B cell (primary cell): ENCODE measurements at regions not wholly inside any gene's neighbourhood (a gene's known extent, or its start where the extent isn't known, plus 50 kb on each side); places are given as distances from the start of the nearest gene placed in this dataset.

Experiments
- ATAC-seq: fragments of 200-7000 bp; cut with Tn5 transposase; one replicate; pipeline ENCODE4 v1.10.0; 2021; ENCODE audit warnings: low read depth, mild to moderate bottlenecking, moderate number of reproducible peaks, moderate library complexity
- CTCF ChIA-PET: fragments of 350-600 bp; sonication (Branson Sonifier 250); formaldehyde crosslinking; loops from one replicate; lab custom pipeline; 2021; ENCODE audit warnings: antibody characterized with exemption, inconsistent platforms; lab: Charles Lee
- POLR2A ChIA-PET: fragments of 350-600 bp; sonication (Branson Sonifier 250); formaldehyde crosslinking; loops from one replicate; lab custom pipeline; 2021; ENCODE audit warnings: antibody characterized with exemption; lab: Charles Lee
- DNase-seq: peaks from one replicate; pipeline ENCODE4 v3.0.0; 2013
- H2AFZ ChIP-seq: 2 replicates; pipeline ENCODE4 v1.6.1; 2012; ENCODE audit warnings: mild to moderate bottlenecking, low read depth, low read length; ENCODE audit not compliant: insufficient read depth, poor library complexity, severe bottlenecking
- H3K27ac ChIP-seq, 2 donors: 1 replicate in 1 of 2; 2 replicates in 1 of 2; pipeline ENCODE4 v1.5.1; 2012 to 2013; ENCODE audit warnings: low read length in 2 of 2, mild to moderate bottlenecking in 2 of 2, moderate library complexity in 1 of 2
- H3K27me3 ChIP-seq, 4 experiments: fragments of 200-600 bp in 1 of 4; sonication (generic) in 1 of 4; replicated peaks in 1 of 4; 1 replicate in 2 of 4; 2 replicates in 2 of 4; pipeline versions ENCODE4 v1.6.1 to v1.7.0; 2013 to 2016; ENCODE audit warnings: low read length in 3 of 4, mild to moderate bottlenecking in 2 of 4, mixed read lengths in 1 of 4, moderate library complexity in 1 of 4; ENCODE audit not compliant: insufficient read depth in 4 of 4, control insufficient read depth in 3 of 4; ENCODE audit errors: control extremely low read depth in 1 of 4
- H3K36me3 ChIP-seq, 2 experiments: replicated peaks in 1 of 2; 1 replicate in 1 of 2; 2 replicates in 1 of 2; pipeline versions ENCODE4 v1.6.1 to v1.7.1; 2013; ENCODE audit warnings: low read length in 1 of 2; ENCODE audit not compliant: insufficient read depth in 2 of 2, control insufficient read depth in 1 of 2; ENCODE audit errors: control extremely low read depth in 1 of 2, extremely low read depth in 1 of 2
- H3K4me1 ChIP-seq, 2 donors: fragments of 200-600 bp in 1 of 2; sonication (generic) in 1 of 2; 1 replicate in 1 of 2; 2 replicates in 1 of 2; pipeline versions ENCODE4 v1.5.1 to v1.6.1; 2013 to 2017; ENCODE audit warnings: low read length in 2 of 2; ENCODE audit not compliant: control insufficient read depth in 2 of 2, insufficient read depth in 2 of 2
- H3K4me2 ChIP-seq: replicated peaks from 2 replicates; pipeline ENCODE3; 2012; ENCODE audit warnings: mild to moderate bottlenecking, low read depth, low read length; ENCODE audit not compliant: poor library complexity, severe bottlenecking
- H3K4me3 ChIP-seq, 5 experiments: fragments of 200-600 bp in 1 of 5; sonication (generic) in 1 of 5; 1 replicate in 3 of 5; 2 replicates in 2 of 5; pipeline versions ENCODE4 v1.5.1 to v1.7.0; 2011 to 2016; ENCODE audit warnings: low read length in 4 of 5, mild to moderate bottlenecking in 4 of 5, low read depth in 2 of 5, control low read depth in 1 of 5, moderate library complexity in 1 of 5; ENCODE audit not compliant: insufficient read depth in 1 of 5; ENCODE audit errors: control extremely low read depth in 1 of 5, extremely low read depth in 1 of 5
- H3K79me2 ChIP-seq: fragments of 200-600 bp; sonication (generic); one replicate; pipeline ENCODE4 v1.6.0; 2016; ENCODE audit warnings: low read length; ENCODE audit not compliant: control insufficient read depth, insufficient read depth
- H3K9ac ChIP-seq: fragments of 200-600 bp; sonication (generic); 2 replicates; pipeline ENCODE4 v1.6.1; 2017; ENCODE audit warnings: mild to moderate bottlenecking, low read length, moderate library complexity
- H3K9me3 ChIP-seq, 3 donors: one replicate each; pipeline versions ENCODE4 v1.6.1 to v1.7.1; 2013; ENCODE audit warnings: low read length in 2 of 3; ENCODE audit not compliant: control insufficient read depth in 2 of 3, insufficient read depth in 1 of 3; ENCODE audit errors: control extremely low read depth in 1 of 3
- H4K20me1 ChIP-seq: 2 replicates; pipeline ENCODE4 v1.6.0; 2012; ENCODE audit warnings: mild to moderate bottlenecking, low read length; ENCODE audit not compliant: insufficient read depth, control insufficient read depth, poor library complexity, severe bottlenecking
- H3K27ac Mint-ChIP-seq: one replicate; pipeline ENCODE4 v1.8.0; 2021; ENCODE audit warnings: mixed read lengths
- H3K27me3 Mint-ChIP-seq: one replicate; pipeline ENCODE4 v1.8.0; 2021; ENCODE audit warnings: mixed read lengths
- H3K4me1 Mint-ChIP-seq: one replicate; pipeline ENCODE4 v1.8.0; 2021; ENCODE audit warnings: mixed read lengths
- H3K4me3 Mint-ChIP-seq: one replicate; pipeline ENCODE4 v1.8.0; 2021; ENCODE audit warnings: mixed read lengths
- H3K9me3 Mint-ChIP-seq: one replicate; pipeline ENCODE4 v1.8.0; 2022; ENCODE audit warnings: mixed read lengths; ENCODE audit not compliant: insufficient read depth
- CTCF ChIP-seq: fragments of 200-600 bp; IDR thresholded peaks from one replicate; pipeline ENCODE4 v1.8.0; 2022; ENCODE audit warnings: antibody characterized with exemption, mild to moderate bottlenecking
- EZH2 ChIP-seq: IDR thresholded peaks from 2 replicates; pipeline ENCODE4 v1.6.1; 2012; ENCODE audit warnings: borderline replicate concordance, low read depth, mild to moderate bottlenecking, moderate library complexity, low read length; ENCODE audit not compliant: insufficient read depth, poor library complexity, severe bottlenecking
- WGBS: methylation state at CpG from one replicate; pipeline ENCODE4 v1.1.5; 2013; ENCODE audit warnings: missing lambda C conversion rate; ENCODE audit not compliant: insufficient coverage; 5-methylcytosine and 5-hydroxymethylcytosine counted together
- intact Hi-C: fragments of 100-400 bp; cut with micrococcal nuclease; formaldehyde crosslinking; loops from one replicate; pipeline ENCODE4 v1.10.0; 2022

DNA sequence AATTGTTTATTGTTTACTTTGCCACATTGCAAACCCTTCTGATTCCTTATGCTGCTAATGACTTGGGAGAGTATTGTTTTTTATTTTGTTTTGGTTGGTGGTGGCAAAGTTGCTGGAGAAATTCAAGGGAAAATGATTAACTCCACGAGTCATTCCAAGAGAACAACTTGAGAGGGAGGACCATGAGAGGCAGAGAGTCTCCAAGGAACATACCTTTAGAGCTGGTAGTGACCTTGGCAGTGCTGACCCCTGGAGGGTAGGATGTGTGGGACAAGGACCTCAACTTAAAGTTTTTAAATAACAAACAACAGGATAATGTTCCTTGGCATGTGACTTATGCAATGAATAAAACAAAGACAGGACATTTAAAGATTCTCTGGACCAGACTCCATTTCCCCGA, 139.7 kb downstream of the LRRC70 start:
- POLR2A ChIA-PET: no interaction called here
- H3K79me2 ChIP-seq: no peaks in the 10 kb centered on the region
- H3K4me3 ChIP-seq: no peak overlapping the region
- H3K4me2 ChIP-seq: no peak overlapping the region
- no peak overlapping the region for H3K9ac ChIP-seq
- H3K27ac Mint-ChIP-seq: no peak overlapping the region
- H3K9me3 Mint-ChIP-seq: no peaks in the 10 kb centered on the region
- ATAC-seq (no peak), DNase-seq (no peak)
- no peak overlapping the region for H3K27ac ChIP-seq
- no peaks in the 10 kb centered on the region for H3K4me1 ChIP-seq
- H3K4me1 Mint-ChIP-seq: no peaks in the 10 kb centered on the region
- no peaks in the 10 kb centered on the region for H3K9me3 ChIP-seq
- TF ChIP-seq EZH2: no peak
- no peak for TF ChIP-seq CTCF
- H3K4me3 Mint-ChIP-seq: no peak overlapping the region
- H4K20me1 ChIP-seq: no peaks in the 10 kb centered on the region
- CTCF ChIA-PET: no interaction called here
- H3K27me3 ChIP-seq: peaks cover 0 to 4% (median 0%) of the 10 kb centered on the region in 4 experiments
- H3K27me3 Mint-ChIP-seq: peaks cover 38% of the 10 kb centered on the region
- intact Hi-C loops: no loop called here
- H2AFZ ChIP-seq: no peak overlapping the region
- WGBS: 78% methylated on average over 1 of the region's 2 CpGs
- no peaks in the 10 kb centered on the region for H3K36me3 ChIP-seq

GRCh38 chr5:62717301-62717933, 138.8 kb downstream of the LRRC70 start:
- H3K9me3 ChIP-seq: no peaks in the 10 kb centered on the region
- no peaks in the 10 kb centered on the region for H3K79me2 ChIP-seq
- no peak overlapping the region for H3K4me2 ChIP-seq
- CTCF ChIA-PET: no interaction called here
- DNase-seq: no peak
- TF ChIP-seq CTCF (no peak), EZH2 (no peak)
- no peaks in the 10 kb centered on the region for H4K20me1 ChIP-seq
- Mint-ChIP-seq H3K27me3 (peaks cover 36% of the 10 kb centered on the region), H3K9me3 (no peaks in the 10 kb centered on the region), H3K27ac (no peak overlapping the region), H3K4me1 (no peaks in the 10 kb centered on the region), H3K4me3 (no peak overlapping the region)
- POLR2A ChIA-PET: no interaction called here
- no peak overlapping the region for H3K4me3 ChIP-seq
- 83% methylated on average over 1 of the region's 2 CpGs for WGBS
- ATAC-seq: no peak
- intact Hi-C loops: no loop called here
- no peak overlapping the region for H3K27ac ChIP-seq
- H2AFZ ChIP-seq: no peak overlapping the region
- no peaks in the 10 kb centered on the region for H3K36me3 ChIP-seq
- no peaks in the 10 kb centered on the region for H3K4me1 ChIP-seq
- H3K9ac ChIP-seq: no peak overlapping the region
- H3K27me3 ChIP-seq: peaks cover 0 to 4% (median 0%) of the 10 kb centered on the region in 4 experiments
